SW480 (cell line): ENCODE measurements at regions not wholly inside any gene's neighbourhood (a gene's known extent, or its start where the extent isn't known, plus 50 kb on each side); places are given as distances from the start of the nearest gene placed in this dataset.

Experiments
- DNase-seq: peaks from one replicate; pipeline ENCODE4 v3.0.0-alpha.2; 2016; ENCODE audit warnings: low spot score

- DNase-seq, result peak; percentile 33
These were observed 339.4 kb downstream of the CMPK2 start for GRCh38 chr2:6526093-6526824.

DNA sequence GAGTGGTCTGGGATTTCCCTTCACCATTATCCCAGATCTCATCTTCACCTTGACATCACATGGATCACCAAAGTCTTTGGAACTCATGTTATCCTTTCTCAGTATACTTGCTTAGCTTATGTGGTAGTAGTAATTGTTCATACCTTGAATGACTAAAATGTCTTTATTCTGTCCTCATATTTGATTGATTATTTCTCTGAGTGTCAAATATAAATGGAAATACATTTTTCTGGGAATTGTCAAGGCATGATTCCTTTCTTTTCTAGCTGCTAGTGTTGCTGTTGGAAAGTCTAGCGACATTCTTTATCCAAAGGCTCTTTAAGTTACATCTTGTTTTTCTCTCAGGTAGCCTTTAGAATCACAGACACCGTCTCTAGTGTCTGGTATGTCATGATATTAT is 334.4 kb downstream of the CMPK2 start:
- DNase-seq, result no peak

DNA sequence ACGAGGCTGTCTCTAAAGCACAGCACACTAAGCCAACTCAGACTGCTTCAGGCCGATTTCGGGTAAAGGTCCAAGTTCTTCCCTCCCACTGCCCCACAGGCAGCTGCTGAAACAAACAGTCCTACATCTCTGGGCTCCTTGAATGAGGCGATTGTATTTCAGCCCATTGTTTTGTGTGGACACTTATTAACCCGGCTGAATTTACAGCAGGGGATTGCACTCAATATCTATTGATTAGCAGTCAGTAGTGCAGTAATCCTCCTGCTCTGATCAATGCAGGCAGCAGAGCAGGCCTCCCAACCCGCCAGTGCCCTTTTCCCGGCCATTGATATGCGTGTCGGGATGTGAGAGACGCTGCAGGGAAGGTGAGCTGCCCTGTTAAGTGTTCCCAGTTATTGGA is 330.1 kb downstream of the CMPK2 start:
- no peak for DNase-seq

DNA sequence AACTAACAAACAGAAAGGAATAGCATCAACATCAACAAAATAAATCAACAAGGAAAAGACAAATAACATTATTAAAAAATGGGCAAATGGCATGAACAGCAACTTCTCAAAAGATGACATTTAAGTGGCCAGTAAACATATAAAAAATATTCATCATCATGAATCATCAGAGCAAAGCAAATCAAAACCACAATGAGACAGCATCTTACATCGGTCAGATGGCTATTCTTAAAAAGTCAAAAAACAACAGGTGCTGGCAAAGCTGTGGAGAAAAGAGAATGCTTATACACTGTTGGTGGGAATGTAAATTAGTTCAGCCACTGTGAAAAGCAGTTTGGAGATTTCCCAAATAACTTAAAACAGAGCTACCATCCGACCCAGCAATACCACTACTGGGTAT is 327.1 kb downstream of the CMPK2 start:
- no peak for DNase-seq

DNA sequence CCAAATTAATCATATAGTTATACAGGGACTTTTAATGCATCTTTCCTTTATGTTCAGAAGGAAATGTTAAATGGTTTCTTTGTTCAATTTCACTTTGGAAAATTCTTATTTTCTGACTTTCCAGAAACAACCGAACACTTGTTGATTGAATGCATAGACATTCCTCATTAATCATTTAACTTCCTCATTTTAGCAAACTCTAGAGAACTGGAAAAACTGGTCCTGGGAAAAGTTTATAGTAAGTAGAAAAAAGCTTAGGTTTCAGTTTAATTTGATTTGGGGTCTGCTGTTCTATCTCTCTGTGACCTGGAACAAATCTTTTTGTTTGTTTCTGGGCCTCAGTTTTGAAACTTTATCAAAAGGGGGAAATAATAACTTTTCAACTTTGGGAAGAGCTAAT is 320.4 kb downstream of the CMPK2 start:
- DNase-seq, result no peak

DNA sequence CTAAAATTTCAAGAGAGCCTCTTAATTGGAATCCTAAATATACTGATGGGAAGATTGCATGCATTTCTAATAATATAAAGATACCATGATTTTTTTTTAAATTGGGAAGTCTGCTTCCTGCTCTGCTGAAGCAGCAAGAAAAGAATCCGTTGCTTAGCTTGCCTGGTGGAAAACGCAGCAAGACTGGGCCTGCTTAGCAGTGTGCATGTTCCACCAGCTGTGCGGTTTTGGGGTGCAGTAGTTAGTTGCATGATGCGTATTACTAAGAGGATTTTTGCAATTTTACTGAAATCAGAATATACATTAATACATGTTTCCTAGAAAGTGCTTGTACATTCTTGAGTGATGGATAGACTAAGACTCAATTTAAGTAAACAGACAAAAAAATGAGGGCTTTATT is 319.9 kb downstream of the CMPK2 start:
- DNase-seq, result no peak

- no peak for DNase-seq
These were observed 311.2 kb downstream of the CMPK2 start for GRCh38 chr2:6554466-6554865.

- DNase-seq, result peak; percentile 70
These were observed 309.0 kb downstream of the CMPK2 start for GRCh38 chr2:6556755-6557154.

GRCh38 chr2:6557737-6558136 is 308.0 kb downstream of the CMPK2 start:
- DNase-seq, result no peak

GRCh38 chr2:6562771-6563170 is 302.9 kb downstream of the CMPK2 start:
- no peak for DNase-seq

DNA sequence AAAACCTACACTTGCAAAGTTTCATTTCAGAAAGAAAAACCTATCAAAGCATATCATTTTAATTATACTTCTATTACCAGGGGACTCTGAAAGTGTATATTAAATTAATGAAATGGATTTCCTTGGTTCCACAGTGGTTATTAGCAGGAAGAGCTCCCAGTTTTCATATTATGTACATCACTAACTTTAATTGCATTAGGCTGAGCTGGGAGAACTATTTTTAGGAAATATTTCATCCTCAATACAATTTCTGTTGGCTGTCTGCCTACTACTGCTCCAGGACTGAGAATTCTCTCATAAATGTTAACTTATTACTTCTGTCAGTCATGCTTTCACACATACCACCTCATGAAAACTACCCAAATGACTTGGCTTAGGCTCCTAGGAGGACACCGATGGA is 301.4 kb downstream of the CMPK2 start:
- DNase-seq, result no peak

DNA sequence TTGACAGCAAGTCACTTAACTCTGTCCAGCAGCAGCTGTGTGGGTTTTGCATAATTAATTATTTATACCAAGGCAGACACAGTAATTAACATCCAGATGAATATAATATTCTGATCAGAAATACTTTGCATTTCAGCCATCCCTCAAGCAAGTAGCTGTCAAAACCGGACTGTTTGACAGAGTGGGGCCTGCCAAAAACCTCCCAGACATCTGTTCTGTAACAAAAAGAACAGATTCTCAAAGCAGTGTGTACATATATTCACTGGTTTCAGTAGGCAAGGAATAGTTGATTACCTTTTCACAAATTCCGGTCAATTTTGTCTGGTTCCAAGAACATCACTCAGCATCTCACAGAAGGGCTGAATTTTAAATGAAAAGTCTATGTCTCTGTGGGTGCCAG is 291.6 kb downstream of the CMPK2 start:
- no peak for DNase-seq

GRCh38 chr2:6576302-6576701 is 289.4 kb downstream of the CMPK2 start:
- no peak for DNase-seq

DNA sequence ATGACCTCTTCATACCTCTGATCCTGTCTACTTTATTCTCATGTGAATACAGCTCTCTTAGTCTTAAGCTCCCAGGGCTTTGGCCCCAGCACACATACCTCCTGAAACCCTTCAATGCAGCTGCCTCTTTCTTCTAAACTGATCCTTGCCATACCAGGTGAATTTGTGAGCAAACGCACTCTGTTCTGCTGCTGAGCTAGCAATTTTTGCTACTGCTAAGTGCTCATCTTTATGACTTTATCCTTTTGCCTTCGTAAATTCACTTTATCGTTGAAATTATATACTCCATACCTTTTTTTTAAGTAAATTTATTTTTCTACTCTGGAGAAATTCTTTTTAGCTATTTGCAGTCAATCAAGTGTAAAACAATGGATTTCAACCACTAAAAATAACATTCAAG is 287.7 kb downstream of the CMPK2 start:
- DNase-seq, result no peak

GRCh38 chr2:6578416-6578815 is 287.3 kb downstream of the CMPK2 start:
- DNase-seq, result no peak

DNA sequence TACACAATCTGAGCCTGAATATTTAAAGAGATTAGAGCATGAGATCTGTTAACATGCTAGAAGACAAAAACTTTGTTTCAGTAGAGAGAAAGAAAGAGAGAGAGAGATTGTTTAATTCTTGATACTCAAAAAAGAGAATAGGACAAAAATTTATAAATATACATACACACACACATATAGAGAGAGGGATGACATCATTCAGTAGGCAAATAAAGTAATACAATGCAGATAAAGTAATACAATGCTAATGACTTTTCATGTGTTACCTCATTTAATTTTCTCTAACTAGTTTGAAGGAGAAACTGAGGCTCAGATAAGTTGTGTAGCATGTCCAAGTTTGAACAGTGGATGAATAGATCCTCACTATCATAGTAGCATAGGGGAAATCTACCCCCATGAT is 286.4 kb downstream of the CMPK2 start:
- no peak for DNase-seq

- DNase-seq, result no peak
These were observed 284.7 kb downstream of the CMPK2 start for GRCh38 chr2:6580982-6581381.

- DNase-seq, result no peak
These were observed 276.6 kb downstream of the CMPK2 start for GRCh38 chr2:6589150-6589549.

- peak; percentile 15 for DNase-seq
These were observed 275.3 kb downstream of the CMPK2 start for GRCh38 chr2:6590442-6590841.

DNA sequence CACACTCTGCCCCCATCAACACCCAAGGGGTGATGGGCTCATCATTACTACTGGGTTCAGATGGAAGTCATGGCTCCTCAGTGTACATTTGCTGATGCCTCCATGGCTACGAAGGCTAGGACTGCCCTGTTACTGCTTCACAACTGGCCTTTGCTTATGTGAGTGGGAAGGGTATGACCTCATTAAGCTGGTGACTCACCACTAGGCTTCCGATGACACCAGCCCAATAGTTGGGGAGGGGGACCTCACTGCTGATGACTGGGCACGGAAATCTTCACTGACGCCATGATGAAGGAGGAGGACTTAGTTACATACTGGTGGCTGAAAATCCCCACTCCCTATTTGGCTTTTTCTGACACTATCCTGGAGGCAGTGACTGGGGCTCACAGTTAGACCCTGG is 263.2 kb downstream of the CMPK2 start:
- DNase-seq, result peak; percentile 8

- DNase-seq, result no peak
These were observed 259.7 kb downstream of the CMPK2 start for GRCh38 chr2:6605836-6606505.

DNA sequence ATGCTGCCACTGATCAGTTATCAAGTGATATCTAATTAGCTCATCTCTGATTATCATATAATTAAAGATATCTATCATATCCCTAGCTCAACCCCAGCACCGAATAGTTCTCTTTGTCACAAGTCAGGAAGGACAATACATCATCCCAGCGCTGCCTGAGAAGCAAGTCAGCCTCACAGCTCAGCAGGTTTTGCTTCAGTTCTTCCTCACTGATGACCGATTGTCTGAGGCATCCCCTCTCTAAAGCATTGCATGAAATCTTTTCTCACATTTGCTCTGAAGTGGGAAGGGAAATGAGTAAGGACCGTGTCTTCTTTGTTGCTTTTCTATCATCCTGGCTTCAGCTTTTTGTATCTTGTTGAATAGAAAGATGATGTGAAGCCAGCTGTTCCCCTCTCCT is 247.9 kb downstream of the CMPK2 start:
- no peak for DNase-seq

DNA sequence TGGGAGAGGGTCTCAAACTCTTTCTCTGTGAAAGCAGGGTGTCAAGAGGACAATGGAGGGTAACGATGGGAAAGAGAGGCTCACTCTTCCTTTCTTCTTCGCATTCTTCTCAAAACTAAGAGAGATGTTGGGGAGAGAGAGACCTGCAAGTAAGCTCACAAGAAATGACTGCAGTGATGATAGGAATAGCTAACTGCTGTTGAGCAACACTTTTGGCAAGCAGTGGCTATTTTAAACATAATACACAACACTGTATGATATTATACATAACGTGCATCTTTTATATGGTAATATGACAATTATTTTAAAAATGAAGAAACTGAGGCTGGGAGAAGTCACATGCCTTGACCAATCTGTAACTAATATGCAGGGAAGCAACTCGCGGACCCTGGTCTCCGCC is 247.5 kb downstream of the CMPK2 start:
- no peak for DNase-seq

DNA sequence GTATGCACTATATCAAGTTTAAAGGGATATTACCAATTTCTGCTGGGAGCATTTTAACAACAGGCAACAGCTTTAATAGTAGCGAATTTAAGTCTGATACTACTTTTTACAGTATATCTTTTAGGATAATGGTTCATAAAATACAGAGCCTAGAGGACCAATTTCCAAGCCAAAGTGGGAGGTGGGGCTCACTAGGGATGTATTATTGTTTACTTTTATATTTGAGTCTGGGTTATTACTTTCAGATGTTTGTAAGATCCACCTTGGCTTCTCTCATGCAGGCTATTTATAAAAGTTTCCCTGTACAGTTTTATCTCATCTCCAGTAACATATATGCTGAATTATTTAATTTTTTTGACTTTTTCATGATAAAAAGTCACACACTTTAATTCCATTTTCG is 242.0 kb downstream of the CMPK2 start:
- no peak for DNase-seq
